DND-41 (cell line): ENCODE measurements at regions not wholly inside any gene's neighbourhood (a gene's known extent, or its start where the extent isn't known, plus 50 kb on each side); places are given as distances from the start of the nearest gene placed in this dataset.
"Not testable (repeated sequence)": the region's sequence is repeated elsewhere in the genome, so short reads cannot be mapped to it uniquely, and the experiment has no call there.

ENCODE experiments used
- ATAC-seq: fragments of 200-7000 bp; cut with Tn5 transposase; 3 replicates; pipeline ENCODE4 v1.9.1; 2021; ENCODE audit warnings: low read depth; ENCODE audit not compliant: insufficient read depth
- DNase-seq: peaks from one replicate; pipeline ENCODE4 v3.0.0-alpha.2; 2020
- H2AFZ ChIP-seq: 2 replicates; pipeline ENCODE4 v1.6.0; 2012; ENCODE audit warnings: low read depth, low read length
- H3K27ac ChIP-seq: 2 replicates; pipeline ENCODE4 v1.5.1; 2012; ENCODE audit warnings: low read length, inconsistent platforms
- H3K27me3 ChIP-seq: fragments of 200-600 bp; sonication (generic); 2 replicates; pipeline ENCODE4 v1.6.0; 2012; ENCODE audit warnings: low read length, mild to moderate bottlenecking, inconsistent platforms; ENCODE audit not compliant: insufficient read depth, poor library complexity
- H3K36me3 ChIP-seq: 2 replicates; pipeline ENCODE4 v1.5.1; 2012; ENCODE audit warnings: low read length, inconsistent platforms; ENCODE audit not compliant: insufficient read depth
- H3K4me1 ChIP-seq: 2 replicates; pipeline ENCODE4 v1.5.1; 2012; ENCODE audit warnings: mild to moderate bottlenecking, low read length; ENCODE audit not compliant: insufficient read depth
- H3K4me2 ChIP-seq: 2 replicates; pipeline ENCODE4 v1.6.0; 2012; ENCODE audit warnings: mild to moderate bottlenecking, moderate library complexity, low read length, inconsistent platforms; ENCODE audit not compliant: insufficient read depth
- H3K4me3 ChIP-seq, 2 experiments: fragments of 200-600 bp in 1 of 2; shearing (Covaris generic) in 1 of 2; 2 replicates each; pipeline ENCODE4 v1.5.1; 2012 to 2016; ENCODE audit warnings: inconsistent platforms in 2 of 2, low read length in 2 of 2, mild to moderate bottlenecking in 2 of 2, low read depth in 1 of 2, moderate library complexity in 1 of 2
- H3K79me2 ChIP-seq: 2 replicates; pipeline ENCODE4 v1.6.0; 2012; ENCODE audit warnings: low read length, inconsistent platforms; ENCODE audit not compliant: insufficient read depth
- H3K9ac ChIP-seq: 2 replicates; pipeline ENCODE4 v1.6.0; 2012; ENCODE audit warnings: low read depth, mild to moderate bottlenecking, inconsistent platforms, low read length, moderate library complexity
- H3K9me3 ChIP-seq: 2 replicates; pipeline ENCODE4 v1.5.1; 2012; ENCODE audit warnings: low read length, moderate library complexity, mild to moderate bottlenecking, inconsistent platforms; ENCODE audit not compliant: insufficient read depth, severe bottlenecking
- H4K20me1 ChIP-seq: 2 replicates; pipeline ENCODE4 v1.6.0; 2012; ENCODE audit warnings: low read length; ENCODE audit not compliant: insufficient read depth
- CTCF ChIP-seq: IDR thresholded peaks from 2 replicates; pipeline ENCODE4 v1.5.1; 2012; ENCODE audit warnings: borderline replicate concordance, low read length, moderate library complexity, mild to moderate bottlenecking; ENCODE audit not compliant: poor library complexity, severe bottlenecking; ENCODE audit errors: extremely low read depth
- EZH2 ChIP-seq: IDR thresholded peaks from 3 replicates; pipeline ENCODE4 v1.6.1; 2012; ENCODE audit warnings: borderline replicate concordance, low read depth, mild to moderate bottlenecking, moderate library complexity, low read length, inconsistent platforms; ENCODE audit not compliant: severe bottlenecking

GRCh38 chr22:34812631-34813030, 253.3 kb upstream of the ISX start:
- Histone ChIP-seq H3K9me3 (no peaks in the 10 kb centered on the region), H3K79me2 (no peaks in the 10 kb centered on the region), H3K36me3 (no peaks in the 10 kb centered on the region), H3K4me2 (no peak overlapping the region), H4K20me1 (no peaks in the 10 kb centered on the region), H2AFZ (no peak overlapping the region), H3K4me1 (no peaks in the 10 kb centered on the region), H3K4me3 (no peak overlapping the region), H3K27ac (no peak overlapping the region), H3K9ac (no peak overlapping the region), H3K27me3 (no peaks in the 10 kb centered on the region)
- TF ChIP-seq EZH2 (no peak), CTCF (no peak)
- no peak for ATAC-seq
- DNase-seq: no peak

GRCh38 chr22:34814260-34815025, 251.5 kb upstream of the ISX start:
- no peak for DNase-seq
- Histone ChIP-seq H3K36me3 (no peaks in the 10 kb centered on the region), H3K9me3 (no peaks in the 10 kb centered on the region), H4K20me1 (no peaks in the 10 kb centered on the region), H2AFZ (no peak overlapping the region), H3K4me3 (no peak overlapping the region), H3K9ac (no peak overlapping the region), H3K27me3 (no peaks in the 10 kb centered on the region), H3K79me2 (no peaks in the 10 kb centered on the region), H3K4me1 (no peaks in the 10 kb centered on the region), H3K27ac (no peak overlapping the region), H3K4me2 (no peak overlapping the region)
- ATAC-seq: no peak
- no peak for TF ChIP-seq CTCF
- no peak for TF ChIP-seq EZH2

- ATAC-seq: no peak
- Histone ChIP-seq H3K27me3 (no peaks in the 10 kb centered on the region), H3K9me3 (no peaks in the 10 kb centered on the region), H3K79me2 (no peaks in the 10 kb centered on the region), H3K36me3 (no peaks in the 10 kb centered on the region), H3K4me3 (no peak overlapping the region), H3K4me2 (no peak overlapping the region), H3K4me1 (no peaks in the 10 kb centered on the region), H4K20me1 (no peaks in the 10 kb centered on the region), H2AFZ (no peak overlapping the region), H3K27ac (no peak overlapping the region), H3K9ac (no peak overlapping the region)
- no peak for TF ChIP-seq EZH2
- TF ChIP-seq CTCF: no peak
- DNase-seq: no peak
Observed at GRCh38 chr22:34829485-34829884, 236.5 kb upstream of the ISX start.

- Histone ChIP-seq H3K4me1 (no peaks in the 10 kb centered on the region), H4K20me1 (no peaks in the 10 kb centered on the region), H3K9me3 (no peaks in the 10 kb centered on the region), H2AFZ (no peak overlapping the region), H3K27me3 (no peaks in the 10 kb centered on the region), H3K9ac (no peak overlapping the region), H3K4me2 (no peak overlapping the region), H3K79me2 (no peaks in the 10 kb centered on the region), H3K27ac (no peak overlapping the region), H3K4me3 (no peak overlapping the region), H3K36me3 (no peaks in the 10 kb centered on the region)
- no peak for ATAC-seq
- no peak for TF ChIP-seq EZH2
- no peak for TF ChIP-seq CTCF
- DNase-seq: no peak
Observed at GRCh38 chr22:34834059-34834458, 231.9 kb upstream of the ISX start.

GRCh38 chr22:34834541-34834940, 231.4 kb upstream of the ISX start:
- not testable (repeated sequence) for H3K36me3 ChIP-seq, H3K27me3 ChIP-seq, DNase-seq, H3K4me3 ChIP-seq, H3K79me2 ChIP-seq, H3K9ac ChIP-seq, H3K4me2 ChIP-seq, H3K9me3 ChIP-seq, H4K20me1 ChIP-seq, H3K4me1 ChIP-seq, H3K27ac ChIP-seq, ATAC-seq, H2AFZ ChIP-seq
